GM21528 (cell line): ENCODE measurements at regions not wholly inside any gene's neighbourhood (a gene's known extent, or its start where the extent isn't known, plus 50 kb on each side); places are given as distances from the start of the nearest gene placed in this dataset.

Experiments
- ATAC-seq: cut with Tn5 transposase; IDR thresholded peaks from one replicate; pipeline ENCODE4 v1.9.1; 2021; ENCODE audit warnings: mild to moderate bottlenecking, moderate library complexity; ENCODE audit not compliant: unreplicated experiment, low FRiP score

GRCh38 chr5:6831678-6832671 lies 118.7 kb downstream of the TENT4A start:
- ATAC-seq: no peak

- no peak for ATAC-seq
Observed at GRCh38 chr5:6832994-6833393, 119.8 kb downstream of the TENT4A start.

- no peak for ATAC-seq
Observed at GRCh38 chr5:6833406-6833805, 120.2 kb downstream of the TENT4A start.

GRCh38 chr5:6837095-6837494 lies 123.9 kb downstream of the TENT4A start:
- ATAC-seq: no peak

- no peak for ATAC-seq
Observed at GRCh38 chr5:6837519-6838110, 124.4 kb downstream of the TENT4A start.

GRCh38 chr5:6838736-6839135 lies 125.5 kb downstream of the TENT4A start:
- no peak for ATAC-seq

GRCh38 chr5:6840136-6840793 lies 127.0 kb downstream of the TENT4A start:
- no peak for ATAC-seq

- ATAC-seq: no peak
Observed at GRCh38 chr5:6843335-6843734, 130.1 kb downstream of the TENT4A start.

GRCh38 chr5:6843821-6844220 lies 130.6 kb downstream of the TENT4A start:
- no peak for ATAC-seq

GRCh38 chr5:6845856-6846255 lies 132.6 kb downstream of the TENT4A start:
- ATAC-seq: no peak

GRCh38 chr5:6847870-6848269 lies 134.6 kb downstream of the TENT4A start:
- no peak for ATAC-seq

GRCh38 chr5:6849316-6850105 lies 136.3 kb downstream of the TENT4A start:
- ATAC-seq: no peak

- ATAC-seq: no peak
Observed at GRCh38 chr5:6850106-6850432, 136.8 kb downstream of the TENT4A start.

GRCh38 chr5:6856653-6857052 lies 143.4 kb downstream of the TENT4A start:
- ATAC-seq: no peak

GRCh38 chr5:6858419-6858818 lies 145.2 kb downstream of the TENT4A start:
- no peak for ATAC-seq

- ATAC-seq: no peak
Observed at GRCh38 chr5:6859023-6859422, 145.8 kb downstream of the TENT4A start.

- no peak for ATAC-seq
Observed at GRCh38 chr5:6859951-6860638, 146.9 kb downstream of the TENT4A start.

GRCh38 chr5:6861036-6861435 lies 147.8 kb downstream of the TENT4A start:
- no peak for ATAC-seq

GRCh38 chr5:6861667-6862066 lies 148.4 kb downstream of the TENT4A start:
- ATAC-seq: no peak

- ATAC-seq: no peak
Observed at GRCh38 chr5:6862306-6862705, 149.1 kb downstream of the TENT4A start.
